MM.1S (cell line): ENCODE measurements at regions not wholly inside any gene's neighbourhood (a gene's known extent, or its start where the extent isn't known, plus 50 kb on each side); places are given as distances from the start of the nearest gene placed in this dataset.

Experiments used
- EZH2phosphoT487 ChIP-seq: fragments of 300-600 bp; sonication (generic); IDR thresholded peaks from 2 replicates; pipeline ENCODE4 v1.6.1; 2018; ENCODE audit warnings: antibody characterized with exemption, low read length
- TF ChIP-seq, protein P1 (sequence below): fragments of 300-600 bp; sonication (generic); IDR thresholded peaks from 2 replicates; pipeline ENCODE4 v1.5.1; 2016; ENCODE audit warnings: antibody characterized with exemption, low read length, mixed read lengths

GRCh38 chr11:115707180-115707905 is 203.1 kb upstream of the CADM1 start:
- TF ChIP-seq EZH2phosphoT487, result no peak
- TF ChIP-seq, protein P1, sequence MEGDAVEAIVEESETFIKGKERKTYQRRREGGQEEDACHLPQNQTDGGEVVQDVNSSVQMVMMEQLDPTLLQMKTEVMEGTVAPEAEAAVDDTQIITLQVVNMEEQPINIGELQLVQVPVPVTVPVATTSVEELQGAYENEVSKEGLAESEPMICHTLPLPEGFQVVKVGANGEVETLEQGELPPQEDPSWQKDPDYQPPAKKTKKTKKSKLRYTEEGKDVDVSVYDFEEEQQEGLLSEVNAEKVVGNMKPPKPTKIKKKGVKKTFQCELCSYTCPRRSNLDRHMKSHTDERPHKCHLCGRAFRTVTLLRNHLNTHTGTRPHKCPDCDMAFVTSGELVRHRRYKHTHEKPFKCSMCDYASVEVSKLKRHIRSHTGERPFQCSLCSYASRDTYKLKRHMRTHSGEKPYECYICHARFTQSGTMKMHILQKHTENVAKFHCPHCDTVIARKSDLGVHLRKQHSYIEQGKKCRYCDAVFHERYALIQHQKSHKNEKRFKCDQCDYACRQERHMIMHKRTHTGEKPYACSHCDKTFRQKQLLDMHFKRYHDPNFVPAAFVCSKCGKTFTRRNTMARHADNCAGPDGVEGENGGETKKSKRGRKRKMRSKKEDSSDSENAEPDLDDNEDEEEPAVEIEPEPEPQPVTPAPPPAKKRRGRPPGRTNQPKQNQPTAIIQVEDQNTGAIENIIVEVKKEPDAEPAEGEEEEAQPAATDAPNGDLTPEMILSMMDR, result no peak
